ENCODE measurements at regions not wholly inside any gene's neighbourhood (a gene's known extent, or its start where the extent isn't known, plus 50 kb on each side); places are given as distances from the start of the nearest gene placed in this dataset.
"Not testable (repeated sequence)": the region's sequence is repeated elsewhere in the genome, so short reads cannot be mapped to it uniquely, and the experiment has no call there.

GRCh38 chrX:131356725-131357124 lies 67.6 kb upstream of the IGSF1 start:
- no peak for DNase-seq

DNA sequence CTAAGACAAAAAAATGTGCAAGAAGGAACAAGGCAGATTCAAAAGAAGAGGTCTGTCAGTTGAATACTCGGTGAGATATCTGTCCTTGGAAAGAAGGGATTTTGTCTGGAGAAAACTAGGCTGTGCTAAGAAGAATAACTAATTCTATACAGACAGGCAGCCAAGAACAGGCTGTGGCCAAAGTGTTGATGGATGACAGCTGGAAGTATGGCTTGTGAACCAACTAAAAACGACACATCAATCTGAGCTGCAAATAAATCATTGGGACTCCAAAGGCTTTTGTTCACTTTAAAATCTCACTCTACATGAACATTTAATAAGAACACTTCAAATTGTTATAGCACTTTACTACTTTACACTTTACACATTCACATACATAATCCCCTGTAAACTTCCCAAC lies 70.5 kb upstream of the IGSF1 start:
- peak; percentile 27 for DNase-seq

- DNase-seq: no peak
Measured at GRCh38 chrX:131365766-131366165, 76.7 kb upstream of the IGSF1 start.

- peak; percentile 9 for DNase-seq
Measured at GRCh38 chrX:131366407-131366806, 77.3 kb upstream of the IGSF1 start.

GRCh38 chrX:131388293-131388692 lies 99.2 kb upstream of the IGSF1 start:
- no peak for DNase-seq

DNA sequence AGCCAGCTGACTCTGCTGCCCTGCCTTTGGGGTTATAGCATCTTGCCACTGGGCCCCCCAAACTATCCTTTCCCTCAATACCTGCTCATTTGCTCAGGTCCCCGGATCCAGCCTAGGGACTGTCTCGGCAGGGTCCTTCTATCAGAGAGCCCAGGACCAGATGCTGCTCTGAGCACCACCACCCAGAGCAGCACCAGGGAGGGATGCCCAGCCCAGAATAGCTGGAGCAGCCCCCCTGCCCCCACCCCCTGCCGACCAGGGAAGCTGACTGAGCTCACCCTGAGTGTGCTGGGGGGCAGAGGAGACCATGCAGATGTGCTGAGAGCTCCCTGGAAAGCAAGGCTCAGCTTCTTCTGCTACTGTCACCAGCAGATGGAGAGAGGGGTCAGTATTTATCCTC lies 103.6 kb upstream of the IGSF1 start:
- DNase-seq: no peak

DNA sequence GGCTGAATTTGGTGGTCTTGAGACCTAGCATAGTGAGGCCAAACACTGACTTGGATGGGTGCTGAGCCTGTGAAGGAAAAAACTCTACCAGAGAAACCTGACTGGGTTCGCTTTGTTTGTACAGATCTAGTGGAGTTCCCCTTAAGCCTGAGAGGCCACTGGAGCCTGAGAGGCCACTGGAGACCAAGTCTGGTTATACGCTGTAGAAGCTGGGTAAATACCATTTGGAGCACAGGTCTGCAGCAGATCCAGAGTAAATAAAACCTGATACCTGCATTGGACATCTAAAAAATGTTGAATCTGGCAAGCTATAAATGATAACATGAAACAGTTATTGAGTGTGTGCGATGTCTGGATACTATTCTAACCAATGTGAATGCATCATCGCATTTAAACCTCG lies 104.3 kb upstream of the IGSF1 start:
- no peak for DNase-seq

GRCh38 chrX:131394384-131394783 lies 105.3 kb upstream of the IGSF1 start:
- no peak for DNase-seq

DNA sequence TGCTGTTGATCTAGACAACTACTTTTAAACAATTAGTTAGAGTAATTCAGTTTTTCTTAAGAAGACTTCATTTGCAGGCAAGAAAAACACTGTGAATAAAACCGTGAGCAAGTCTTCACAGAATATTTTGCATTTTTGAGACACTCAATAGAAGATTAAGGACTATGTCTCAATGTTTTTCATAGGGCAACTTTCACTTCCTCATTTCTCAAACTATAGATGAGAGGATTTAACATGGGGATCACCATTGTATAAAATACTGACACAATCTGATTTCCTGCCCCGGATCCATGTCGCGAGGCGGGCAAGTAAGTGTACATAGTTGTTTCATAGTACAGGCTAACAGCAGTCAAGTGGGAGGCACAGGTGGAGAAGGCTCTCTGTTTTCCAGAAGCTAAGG lies 108.8 kb upstream of the IGSF1 start:
- DNase-seq: no peak

DNA sequence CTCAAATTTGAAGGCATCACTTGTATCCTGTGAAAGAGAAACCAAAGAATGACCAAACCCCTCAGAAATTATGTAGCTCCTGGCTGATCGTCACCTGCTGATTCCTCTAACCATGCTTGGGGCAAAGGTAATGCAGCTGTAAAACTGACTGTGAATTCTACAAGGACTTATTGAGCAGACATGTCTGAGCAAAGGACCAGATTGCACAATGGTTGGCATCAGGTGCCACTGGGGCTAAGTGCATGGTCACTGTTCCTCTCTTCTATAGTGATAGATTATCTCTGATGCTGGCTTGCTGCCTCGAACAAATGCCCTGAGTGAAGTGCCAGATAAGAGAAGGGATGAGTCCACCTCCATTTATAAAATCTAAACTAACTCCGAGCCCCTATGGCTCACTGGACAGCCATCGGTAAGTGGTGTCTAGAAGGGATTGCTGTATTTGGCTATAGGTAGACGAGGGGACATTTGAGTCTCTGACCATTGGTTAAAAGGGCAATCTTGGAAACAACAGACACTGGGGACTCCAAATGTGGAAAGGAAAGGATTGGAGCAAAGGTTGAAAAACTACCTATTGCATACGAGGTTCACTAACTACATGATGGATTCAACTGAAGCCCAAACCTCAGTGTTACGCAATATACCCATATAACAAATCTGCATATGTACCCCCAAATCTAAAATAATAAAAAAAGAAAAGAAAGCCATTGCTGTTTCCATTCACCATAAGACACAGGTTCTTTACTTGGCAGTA lies 110.7 kb upstream of the IGSF1 start:
- DNase-seq: no peak

- DNase-seq: no peak
Measured at GRCh38 chrX:131402124-131402811, 113.2 kb upstream of the IGSF1 start.

DNA sequence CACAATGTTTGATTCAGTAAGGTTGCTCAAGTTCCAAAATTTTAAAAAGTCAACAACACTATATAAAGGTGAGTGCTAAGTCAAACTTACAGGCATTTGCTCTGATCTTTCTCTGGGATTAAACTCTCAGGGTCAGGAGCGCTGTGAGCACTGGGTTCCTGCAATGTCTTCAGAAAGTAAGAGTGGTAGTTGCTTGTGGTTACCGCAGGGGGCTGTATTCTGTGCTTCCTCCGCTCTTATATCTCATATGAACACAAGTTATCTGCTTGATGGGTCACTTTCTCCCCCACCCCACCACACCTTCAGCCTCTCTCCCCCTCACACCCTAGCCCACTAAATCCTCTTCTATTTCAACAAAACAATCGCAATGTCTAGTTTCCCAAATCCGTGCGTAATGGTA lies 116.4 kb upstream of the IGSF1 start:
- no peak for DNase-seq

DNA sequence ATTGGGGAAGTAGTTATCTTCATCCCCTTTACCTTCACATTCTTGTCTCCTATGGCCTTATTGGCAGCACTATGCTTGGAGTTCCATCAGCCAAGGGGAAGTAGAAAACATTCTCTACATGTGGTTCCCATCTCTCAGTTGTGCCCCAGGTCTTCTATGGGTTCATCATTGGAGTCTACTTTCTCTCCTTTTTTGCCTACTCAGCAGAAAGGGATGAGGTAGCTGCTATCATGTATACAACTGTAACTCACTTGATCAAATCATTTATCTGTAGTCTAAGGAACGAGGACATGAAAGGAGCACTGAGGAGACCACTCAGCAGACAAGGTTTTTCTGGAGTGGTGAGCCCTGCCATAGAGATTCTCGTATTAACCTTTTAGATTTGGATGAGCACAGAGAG lies 119.0 kb upstream of the OR13H1 start:
- DNase-seq: no peak

GRCh38 chrX:131430465-131430864 lies 113.4 kb upstream of the OR13H1 start:
- not testable (repeated sequence) for DNase-seq

DNA sequence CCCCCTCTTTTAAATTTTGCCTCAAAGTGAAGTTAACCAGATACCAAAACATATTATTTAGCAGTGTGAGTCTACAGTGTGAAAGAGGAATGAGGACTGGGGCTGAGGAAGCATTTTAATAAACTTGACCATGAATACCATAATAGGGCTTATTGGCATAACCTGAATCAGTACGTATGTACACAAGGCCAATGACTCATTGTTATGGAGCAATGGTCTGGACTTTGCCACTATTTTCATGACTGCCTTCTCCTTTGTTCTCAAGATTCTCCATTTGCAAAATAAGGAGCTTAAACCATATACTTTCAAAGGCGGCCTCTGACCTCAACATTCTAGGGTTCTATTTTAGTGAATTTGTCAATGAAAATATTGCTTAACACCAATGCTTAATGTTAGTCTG lies 102.8 kb upstream of the OR13H1 start:
- no peak for DNase-seq

- DNase-seq: no peak
Measured at GRCh38 chrX:131445955-131446354, 97.9 kb upstream of the OR13H1 start.

GRCh38 chrX:131461855-131462254 lies 82.0 kb upstream of the OR13H1 start:
- DNase-seq: not testable (repeated sequence)

GRCh38 chrX:131473809-131474208 lies 70.1 kb upstream of the OR13H1 start:
- DNase-seq: not testable (repeated sequence)

GRCh38 chrX:131477498-131477897 lies 66.4 kb upstream of the OR13H1 start:
- no peak for DNase-seq

Measured in renal pelvis (tissue), 1 donor.